GM23338 (cell line): ENCODE measurements at regions not wholly inside any gene's neighbourhood (a gene's known extent, or its start where the extent isn't known, plus 50 kb on each side); places are given as distances from the start of the nearest gene placed in this dataset.

Source experiments
- ATAC-seq: fragments of 200-7000 bp; cut with Tn5 transposase; 3 replicates; pipeline ENCODE4 v1.9.1; 2020
- DNase-seq: peaks from one replicate; pipeline ENCODE4 v3.0.0-alpha.2; 2015; ENCODE audit warnings: low spot score
- H2AFZ ChIP-seq: fragments of 200-600 bp; sonication (generic); 2 replicates; pipeline ENCODE4 v1.8.0; 2016; ENCODE audit warnings: antibody characterized with exemption, mild to moderate bottlenecking, moderate library complexity
- H3F3A ChIP-seq: fragments of 200-600 bp; sonication (generic); replicated peaks from 2 replicates; pipeline ENCODE4 v1.8.0; 2017; ENCODE audit warnings: antibody characterized with exemption, mixed run types, low read depth
- H3K27ac ChIP-seq: fragments of 200-600 bp; sonication (generic); 2 replicates; pipeline ENCODE4 v1.6.1; 2016; ENCODE audit warnings: low read depth
- H3K27me3 ChIP-seq: fragments of 200-600 bp; sonication (generic); 2 replicates; pipeline ENCODE4 v1.8.0; 2016; ENCODE audit warnings: mild to moderate bottlenecking, mixed run types, moderate library complexity; ENCODE audit not compliant: insufficient read depth
- H3K36me3 ChIP-seq: fragments of 200-600 bp; sonication (generic); 2 replicates; pipeline ENCODE4 v1.8.0; 2016; ENCODE audit warnings: mild to moderate bottlenecking; ENCODE audit not compliant: insufficient read depth
- H3K4me1 ChIP-seq: fragments of 200-600 bp; sonication (generic); 2 replicates; pipeline ENCODE4 v1.8.0; 2016; ENCODE audit warnings: mild to moderate bottlenecking, moderate library complexity; ENCODE audit not compliant: insufficient read depth
- H3K4me2 ChIP-seq: fragments of 200-600 bp; sonication (generic); 2 replicates; pipeline ENCODE4 v1.7.1; 2017; ENCODE audit warnings: mixed run types
- H3K4me3 ChIP-seq: fragments of 200-600 bp; sonication (generic); 2 replicates; pipeline ENCODE4 v1.6.1; 2016; ENCODE audit warnings: mixed run types
- H3K79me2 ChIP-seq: fragments of 200-600 bp; sonication (generic); replicated peaks from 2 replicates; pipeline ENCODE4 v1.8.0; 2017; ENCODE audit warnings: mild to moderate bottlenecking; ENCODE audit not compliant: insufficient read depth
- H3K9me2 ChIP-seq: fragments of 200-600 bp; sonication (generic); 2 replicates; pipeline ENCODE4 v1.8.0; 2017; ENCODE audit not compliant: insufficient read depth
- H4K20me1 ChIP-seq: fragments of 200-600 bp; sonication (generic); replicated peaks from 2 replicates; pipeline ENCODE4 v1.8.0; 2017; ENCODE audit warnings: mild to moderate bottlenecking; ENCODE audit not compliant: insufficient read depth
- H3K27ac Mint-ChIP-seq: 2 replicates; pipeline ENCODE4 v1.8.0; 2020; ENCODE audit warnings: inconsistent platforms, mild to moderate bottlenecking, moderate library complexity, mixed read lengths
- H3K27me3 Mint-ChIP-seq: 3 replicates; pipeline ENCODE4 v1.8.0; 2022; ENCODE audit warnings: low read depth, mild to moderate bottlenecking, moderate library complexity, mixed read lengths, inconsistent platforms; ENCODE audit not compliant: insufficient read depth, poor library complexity
- H3K36me3 Mint-ChIP-seq: 3 replicates; pipeline ENCODE4 v1.8.0; 2021; ENCODE audit warnings: low read depth, mild to moderate bottlenecking, inconsistent platforms, moderate library complexity, mixed read lengths
- H3K4me1 Mint-ChIP-seq: 3 replicates; pipeline ENCODE4 v1.8.0; 2020; ENCODE audit warnings: mild to moderate bottlenecking, inconsistent platforms, mixed read lengths
- H3K4me3 Mint-ChIP-seq: 3 replicates; pipeline ENCODE4 v1.8.0; 2021; ENCODE audit warnings: moderate library complexity, mild to moderate bottlenecking, inconsistent platforms, mixed read lengths
- H3K9me3 Mint-ChIP-seq: 3 replicates; pipeline ENCODE4 v1.8.0; 2020; ENCODE audit warnings: moderate library complexity, mild to moderate bottlenecking, inconsistent platforms, mixed read lengths
- CREB1 ChIP-seq: fragments of 250-450 bp; sonication (Bioruptor Pico); IDR thresholded peaks from 2 replicates; pipeline ENCODE4 v1.5.0; 2020; ENCODE audit warnings: low read depth, mild to moderate bottlenecking, moderate library complexity
- EZH2 ChIP-seq: fragments of 200-600 bp; sonication (generic); IDR thresholded peaks from one replicate; pipeline ENCODE4 v1.8.0; 2017; ENCODE audit warnings: antibody characterized with exemption, mild to moderate bottlenecking, low read depth; ENCODE audit not compliant: unreplicated experiment
- EZH2phosphoT487 ChIP-seq: fragments of 200-600 bp; sonication (generic); IDR thresholded peaks from one replicate; pipeline ENCODE4 v1.8.1; 2018; ENCODE audit warnings: antibody characterized with exemption; ENCODE audit not compliant: unreplicated experiment
- JUNB ChIP-seq: IDR thresholded peaks from one replicate; pipeline ENCODE4 v1.6.1; 2016; ENCODE audit warnings: antibody characterized with exemption; ENCODE audit not compliant: unreplicated experiment
- NANOG ChIP-seq: IDR thresholded peaks from 2 replicates; pipeline ENCODE4 v1.6.1; 2016; ENCODE audit warnings: antibody characterized with exemption, borderline replicate concordance
- ZNF114 ChIP-seq: fragments of 250-450 bp; sonication (Bioruptor Pico); IDR thresholded peaks from 2 replicates; pipeline ENCODE4 v1.5.0; 2020; ENCODE audit warnings: mild to moderate bottlenecking, moderate library complexity
- ZNF331 ChIP-seq: fragments of 250-450 bp; sonication (Bioruptor Pico); IDR thresholded peaks from 2 replicates; pipeline ENCODE4 v1.5.0; 2020; ENCODE audit warnings: low read depth, mild to moderate bottlenecking, moderate library complexity
- TF ChIP-seq, protein P1 (sequence below): IDR thresholded peaks from one replicate; pipeline ENCODE4 v1.6.1; 2018; ENCODE audit warnings: antibody characterized with exemption; ENCODE audit not compliant: unreplicated experiment
- TF ChIP-seq, protein P2 (sequence below): fragments of 250-450 bp; sonication (Bioruptor Pico); IDR thresholded peaks from 2 replicates; pipeline ENCODE4 v1.5.0; 2020; ENCODE audit warnings: mild to moderate bottlenecking, moderate library complexity

- Histone ChIP-seq H3K27ac (no peak overlapping the region), H3K36me3 (no peaks in the 10 kb centered on the region), H2AFZ (no peak overlapping the region), H3K4me1 (no peaks in the 10 kb centered on the region), H3F3A (no peaks in the 10 kb centered on the region), H3K27me3 (no peaks in the 10 kb centered on the region), H3K79me2 (no peaks in the 10 kb centered on the region), H4K20me1 (no peaks in the 10 kb centered on the region), H3K9me2 (0 out of 2 replicates have a peak, but pooled peaks cover 3% of the 10 kb centered on the region), H3K4me3 (no peak overlapping the region), H3K4me2 (no peak overlapping the region)
- Mint-ChIP-seq H3K27ac (no peak overlapping the region), H3K9me3 (peaks cover 41% of the 10 kb centered on the region), H3K27me3 (peaks cover 5% of the 10 kb centered on the region), H3K4me3 (no peak overlapping the region), H3K36me3 (peaks cover 12% of the 10 kb centered on the region), H3K4me1 (no peaks in the 10 kb centered on the region)
- ATAC-seq (no peak), DNase-seq (no peak)
- no peak for TF ChIP-seq EZH2
- TF ChIP-seq EZH2phosphoT487: no peak
- TF ChIP-seq CREB1 (CRISPR knock-in tag): no peak
- no peak for TF ChIP-seq ZNF331 (CRISPR knock-in tag)
- TF ChIP-seq JUNB: no peak
- TF ChIP-seq, protein P1, sequence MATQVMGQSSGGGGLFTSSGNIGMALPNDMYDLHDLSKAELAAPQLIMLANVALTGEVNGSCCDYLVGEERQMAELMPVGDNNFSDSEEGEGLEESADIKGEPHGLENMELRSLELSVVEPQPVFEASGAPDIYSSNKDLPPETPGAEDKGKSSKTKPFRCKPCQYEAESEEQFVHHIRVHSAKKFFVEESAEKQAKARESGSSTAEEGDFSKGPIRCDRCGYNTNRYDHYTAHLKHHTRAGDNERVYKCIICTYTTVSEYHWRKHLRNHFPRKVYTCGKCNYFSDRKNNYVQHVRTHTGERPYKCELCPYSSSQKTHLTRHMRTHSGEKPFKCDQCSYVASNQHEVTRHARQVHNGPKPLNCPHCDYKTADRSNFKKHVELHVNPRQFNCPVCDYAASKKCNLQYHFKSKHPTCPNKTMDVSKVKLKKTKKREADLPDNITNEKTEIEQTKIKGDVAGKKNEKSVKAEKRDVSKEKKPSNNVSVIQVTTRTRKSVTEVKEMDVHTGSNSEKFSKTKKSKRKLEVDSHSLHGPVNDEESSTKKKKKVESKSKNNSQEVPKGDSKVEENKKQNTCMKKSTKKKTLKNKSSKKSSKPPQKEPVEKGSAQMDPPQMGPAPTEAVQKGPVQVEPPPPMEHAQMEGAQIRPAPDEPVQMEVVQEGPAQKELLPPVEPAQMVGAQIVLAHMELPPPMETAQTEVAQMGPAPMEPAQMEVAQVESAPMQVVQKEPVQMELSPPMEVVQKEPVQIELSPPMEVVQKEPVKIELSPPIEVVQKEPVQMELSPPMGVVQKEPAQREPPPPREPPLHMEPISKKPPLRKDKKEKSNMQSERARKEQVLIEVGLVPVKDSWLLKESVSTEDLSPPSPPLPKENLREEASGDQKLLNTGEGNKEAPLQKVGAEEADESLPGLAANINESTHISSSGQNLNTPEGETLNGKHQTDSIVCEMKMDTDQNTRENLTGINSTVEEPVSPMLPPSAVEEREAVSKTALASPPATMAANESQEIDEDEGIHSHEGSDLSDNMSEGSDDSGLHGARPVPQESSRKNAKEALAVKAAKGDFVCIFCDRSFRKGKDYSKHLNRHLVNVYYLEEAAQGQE: no peak
- TF ChIP-seq, protein P2, sequence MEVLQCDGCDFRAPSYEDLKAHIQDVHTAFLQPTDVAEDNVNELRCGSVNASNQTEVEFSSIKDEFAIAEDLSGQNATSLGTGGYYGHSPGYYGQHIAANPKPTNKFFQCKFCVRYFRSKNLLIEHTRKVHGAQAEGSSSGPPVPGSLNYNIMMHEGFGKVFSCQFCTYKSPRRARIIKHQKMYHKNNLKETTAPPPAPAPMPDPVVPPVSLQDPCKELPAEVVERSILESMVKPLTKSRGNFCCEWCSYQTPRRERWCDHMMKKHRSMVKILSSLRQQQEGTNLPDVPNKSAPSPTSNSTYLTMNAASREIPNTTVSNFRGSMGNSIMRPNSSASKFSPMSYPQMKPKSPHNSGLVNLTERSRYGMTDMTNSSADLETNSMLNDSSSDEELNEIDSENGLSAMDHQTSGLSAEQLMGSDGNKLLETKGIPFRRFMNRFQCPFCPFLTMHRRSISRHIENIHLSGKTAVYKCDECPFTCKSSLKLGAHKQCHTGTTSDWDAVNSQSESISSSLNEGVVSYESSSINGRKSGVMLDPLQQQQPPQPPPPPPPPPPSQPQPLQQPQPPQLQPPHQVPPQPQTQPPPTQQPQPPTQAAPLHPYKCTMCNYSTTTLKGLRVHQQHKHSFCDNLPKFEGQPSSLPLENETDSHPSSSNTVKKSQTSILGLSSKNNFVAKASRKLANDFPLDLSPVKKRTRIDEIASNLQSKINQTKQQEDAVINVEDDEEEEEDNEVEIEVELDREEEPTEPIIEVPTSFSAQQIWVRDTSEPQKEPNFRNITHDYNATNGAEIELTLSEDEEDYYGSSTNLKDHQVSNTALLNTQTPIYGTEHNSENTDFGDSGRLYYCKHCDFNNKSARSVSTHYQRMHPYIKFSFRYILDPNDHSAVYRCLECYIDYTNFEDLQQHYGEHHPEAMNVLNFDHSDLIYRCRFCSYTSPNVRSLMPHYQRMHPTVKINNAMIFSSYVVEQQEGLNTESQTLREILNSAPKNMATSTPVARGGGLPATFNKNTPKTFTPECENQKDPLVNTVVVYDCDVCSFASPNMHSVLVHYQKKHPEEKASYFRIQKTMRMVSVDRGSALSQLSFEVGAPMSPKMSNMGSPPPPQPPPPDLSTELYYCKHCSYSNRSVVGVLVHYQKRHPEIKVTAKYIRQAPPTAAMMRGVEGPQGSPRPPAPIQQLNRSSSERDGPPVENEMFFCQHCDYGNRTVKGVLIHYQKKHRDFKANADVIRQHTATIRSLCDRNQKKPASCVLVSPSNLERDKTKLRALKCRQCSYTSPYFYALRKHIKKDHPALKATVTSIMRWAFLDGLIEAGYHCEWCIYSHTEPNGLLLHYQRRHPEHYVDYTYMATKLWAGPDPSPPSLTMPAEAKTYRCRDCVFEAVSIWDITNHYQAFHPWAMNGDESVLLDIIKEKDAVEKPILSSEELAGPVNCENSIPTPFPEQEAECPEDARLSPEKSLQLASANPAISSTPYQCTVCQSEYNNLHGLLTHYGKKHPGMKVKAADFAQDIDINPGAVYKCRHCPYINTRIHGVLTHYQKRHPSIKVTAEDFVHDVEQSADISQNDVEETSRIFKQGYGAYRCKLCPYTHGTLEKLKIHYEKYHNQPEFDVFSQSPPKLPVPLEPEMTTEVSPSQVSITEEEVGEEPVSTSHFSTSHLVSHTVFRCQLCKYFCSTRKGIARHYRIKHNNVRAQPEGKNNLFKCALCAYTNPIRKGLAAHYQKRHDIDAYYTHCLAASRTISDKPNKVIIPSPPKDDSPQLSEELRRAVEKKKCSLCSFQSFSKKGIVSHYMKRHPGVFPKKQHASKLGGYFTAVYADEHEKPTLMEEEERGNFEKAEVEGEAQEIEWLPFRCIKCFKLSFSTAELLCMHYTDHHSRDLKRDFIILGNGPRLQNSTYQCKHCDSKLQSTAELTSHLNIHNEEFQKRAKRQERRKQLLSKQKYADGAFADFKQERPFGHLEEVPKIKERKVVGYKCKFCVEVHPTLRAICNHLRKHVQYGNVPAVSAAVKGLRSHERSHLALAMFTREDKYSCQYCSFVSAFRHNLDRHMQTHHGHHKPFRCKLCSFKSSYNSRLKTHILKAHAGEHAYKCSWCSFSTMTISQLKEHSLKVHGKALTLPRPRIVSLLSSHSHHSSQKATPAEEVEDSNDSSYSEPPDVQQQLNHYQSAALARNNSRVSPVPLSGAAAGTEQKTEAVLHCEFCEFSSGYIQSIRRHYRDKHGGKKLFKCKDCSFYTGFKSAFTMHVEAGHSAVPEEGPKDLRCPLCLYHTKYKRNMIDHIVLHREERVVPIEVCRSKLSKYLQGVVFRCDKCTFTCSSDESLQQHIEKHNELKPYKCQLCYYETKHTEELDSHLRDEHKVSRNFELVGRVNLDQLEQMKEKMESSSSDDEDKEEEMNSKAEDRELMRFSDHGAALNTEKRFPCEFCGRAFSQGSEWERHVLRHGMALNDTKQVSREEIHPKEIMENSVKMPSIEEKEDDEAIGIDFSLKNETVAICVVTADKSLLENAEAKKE (CRISPR knock-in tag): no peak
- TF ChIP-seq NANOG: no peak
- TF ChIP-seq ZNF114 (CRISPR knock-in tag): no peak
Observed at GRCh38 chr2:88310787-88311186, 140.6 kb downstream of the THNSL2 start.
